HG02970 (cell line): ENCODE measurements at regions not wholly inside any gene's neighbourhood (a gene's known extent, or its start where the extent isn't known, plus 50 kb on each side); places are given as distances from the start of the nearest gene placed in this dataset.
A peak's percentile ranks its signal among the peaks of the same experiment; 100 is the strongest.

Experiments
- ATAC-seq: cut with Tn5 transposase; IDR thresholded peaks from one replicate; pipeline ENCODE4 v1.9.1; 2021; ENCODE audit warnings: mild to moderate bottlenecking, moderate library complexity, moderate number of reproducible peaks; ENCODE audit not compliant: unreplicated experiment, low FRiP score

DNA sequence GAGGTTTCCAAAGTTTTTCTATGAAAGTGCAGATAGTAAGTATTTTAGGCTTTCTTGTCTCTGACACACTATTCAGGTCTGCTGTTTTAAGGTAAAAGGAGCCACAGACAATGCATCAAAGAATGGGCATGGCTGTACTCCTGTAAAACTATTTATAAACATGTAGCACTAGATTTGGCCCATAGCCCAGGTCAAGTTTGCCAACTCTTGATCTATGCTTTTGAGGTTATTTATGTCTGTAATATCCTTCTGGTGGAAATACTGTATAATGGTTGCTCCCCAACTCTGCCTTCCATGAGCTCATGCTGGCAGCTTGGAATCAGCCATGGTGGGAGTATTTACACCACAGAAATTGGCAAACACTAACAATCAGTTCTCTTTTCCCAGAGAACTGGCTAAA is 244.6 kb downstream of the BUB3 start:
- ATAC-seq, result no peak

DNA sequence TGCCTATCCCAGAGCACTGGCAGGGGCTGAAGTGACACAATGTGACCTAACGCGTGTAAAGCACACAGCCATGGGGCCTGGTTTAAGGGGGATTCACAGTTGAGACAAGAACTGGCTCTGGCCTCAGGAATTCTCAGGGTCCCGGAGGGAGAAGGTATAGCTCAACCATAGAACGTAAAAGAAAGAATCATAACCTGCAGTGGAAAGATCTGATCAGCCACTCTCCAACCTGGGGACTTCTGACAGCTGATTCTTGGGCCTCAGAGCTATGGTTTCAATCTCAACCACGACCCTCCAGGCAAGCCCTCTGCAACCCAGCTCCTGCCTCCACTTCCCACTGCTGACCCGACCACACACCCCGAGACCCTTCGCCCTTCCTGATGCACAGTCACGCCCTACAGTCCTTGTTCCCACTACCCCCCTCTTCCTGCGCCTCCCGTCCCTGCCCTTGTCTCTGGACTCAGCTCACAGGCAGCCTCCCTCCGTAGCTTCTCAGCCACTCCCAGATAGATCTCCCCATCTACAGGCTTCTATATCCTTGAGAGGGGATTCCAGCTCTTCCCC is 245.2 kb downstream of the BUB3 start:
- ATAC-seq, result no peak

DNA sequence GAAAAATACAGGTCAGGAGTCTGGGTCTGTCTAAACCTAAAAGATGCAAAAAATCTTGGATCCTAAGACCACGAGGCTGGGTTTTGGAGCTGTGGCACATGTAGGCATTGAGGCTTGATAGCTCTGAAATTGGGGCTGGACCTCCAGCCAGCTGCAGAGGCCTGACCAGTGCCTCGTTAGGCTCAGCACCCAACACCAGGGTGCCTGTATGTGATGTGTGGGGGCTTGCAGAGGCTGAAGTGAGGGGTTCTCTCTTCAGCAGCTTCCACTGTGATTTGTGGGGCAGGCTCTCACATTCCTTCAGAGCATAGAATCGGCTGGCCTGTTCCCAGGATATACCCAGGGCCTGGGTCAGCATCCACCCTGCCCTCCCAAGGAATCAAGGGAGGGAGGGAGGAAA is 247.8 kb downstream of the BUB3 start:
- ATAC-seq, result no peak

DNA sequence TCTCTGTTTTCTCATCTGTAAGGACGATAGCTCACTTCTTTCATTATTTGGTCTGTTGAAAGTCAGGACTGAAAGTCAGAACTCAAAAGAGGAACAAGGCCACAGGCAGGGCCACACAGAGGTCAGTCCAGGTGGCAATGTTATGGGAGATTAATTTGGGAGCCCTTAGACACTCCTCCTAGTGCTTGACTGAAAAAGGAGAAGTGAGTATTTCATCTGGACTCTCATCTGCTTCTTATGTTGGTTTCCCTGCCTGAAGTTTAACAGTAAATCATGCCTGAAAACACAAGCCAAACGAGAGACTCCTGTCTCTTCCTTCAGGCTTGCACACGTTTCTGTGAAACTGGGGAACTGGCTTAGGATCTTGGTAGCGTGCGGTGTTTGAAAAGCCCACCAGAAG is 248.5 kb downstream of the BUB3 start:
- ATAC-seq, result peak; percentile 62

DNA sequence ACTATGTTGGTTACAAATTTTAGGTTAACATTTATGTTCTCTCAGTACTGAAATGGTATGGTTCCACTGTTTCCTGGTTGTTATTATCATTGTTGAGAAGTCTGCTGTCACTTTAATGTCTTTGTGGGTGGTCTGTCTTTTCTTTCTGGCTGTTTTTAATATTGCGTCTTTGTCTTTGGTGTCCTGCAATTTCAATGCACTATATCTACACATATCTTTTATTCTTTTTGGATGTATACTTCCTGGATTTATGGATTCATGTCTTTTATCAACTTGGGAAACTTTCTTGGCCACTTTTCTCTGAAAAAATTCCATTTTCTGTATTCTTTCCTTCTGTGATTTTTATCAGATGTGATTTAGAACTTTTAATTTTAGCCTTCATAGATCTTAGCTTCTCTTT is 250.2 kb downstream of the BUB3 start:
- ATAC-seq, result no peak

DNA sequence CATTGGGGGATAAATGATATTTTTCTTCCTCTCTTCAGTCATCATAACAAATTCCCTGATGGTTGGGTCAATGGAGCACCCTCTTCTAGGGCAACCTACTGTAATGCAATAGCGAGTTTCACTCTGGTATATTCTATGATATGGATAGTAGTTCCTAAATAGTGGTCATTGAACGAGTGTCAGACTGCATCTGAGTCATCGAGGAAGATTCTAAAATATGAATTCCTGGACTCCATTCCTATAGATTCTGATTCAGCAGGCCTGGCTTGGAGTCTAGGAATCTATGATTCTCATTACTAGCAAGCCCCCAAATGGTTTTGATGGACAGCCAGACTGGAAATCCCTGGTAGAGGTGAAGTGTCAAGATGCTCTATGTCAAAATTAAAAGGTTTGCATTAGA is 254.5 kb downstream of the BUB3 start:
- ATAC-seq, result no peak

DNA sequence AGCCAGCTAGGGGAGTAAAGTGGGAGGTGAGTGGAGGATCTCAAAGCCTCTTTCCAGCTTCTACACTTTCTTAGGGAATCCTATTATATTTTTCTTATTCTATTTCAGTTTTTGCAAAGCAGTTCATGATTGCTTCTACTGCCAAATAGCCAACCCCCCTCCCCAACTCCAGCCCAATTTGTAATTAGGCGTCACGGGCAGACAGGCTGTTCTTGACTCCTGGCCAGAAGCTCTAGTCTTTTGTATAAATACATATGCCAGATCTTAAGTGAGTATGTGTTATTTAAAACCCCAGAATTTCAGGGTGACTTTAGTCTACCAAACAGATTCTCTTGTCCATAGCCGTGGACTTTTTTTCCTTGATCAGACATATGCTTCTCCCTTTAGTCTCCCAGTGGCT is 255.2 kb downstream of the BUB3 start:
- no peak for ATAC-seq

DNA sequence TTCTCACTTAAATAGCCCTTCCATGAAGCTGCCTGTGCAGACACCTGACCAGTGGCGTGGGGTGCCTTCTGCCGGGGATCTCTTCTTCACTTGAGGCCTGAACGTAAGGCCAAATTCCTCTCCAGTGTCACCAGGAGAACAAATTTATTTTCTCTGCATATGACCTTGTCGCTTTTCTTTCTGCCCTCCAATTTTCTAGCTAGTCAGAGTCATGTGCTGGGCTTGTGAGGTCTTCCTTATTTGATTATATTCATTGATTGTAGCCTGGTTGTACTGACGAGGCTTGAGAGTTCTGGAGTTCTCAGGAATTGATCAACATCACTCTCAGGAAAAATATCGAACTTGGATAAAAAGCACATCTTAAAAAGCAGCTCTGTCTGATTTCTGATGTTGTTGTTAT is 255.7 kb downstream of the BUB3 start:
- no peak for ATAC-seq

DNA sequence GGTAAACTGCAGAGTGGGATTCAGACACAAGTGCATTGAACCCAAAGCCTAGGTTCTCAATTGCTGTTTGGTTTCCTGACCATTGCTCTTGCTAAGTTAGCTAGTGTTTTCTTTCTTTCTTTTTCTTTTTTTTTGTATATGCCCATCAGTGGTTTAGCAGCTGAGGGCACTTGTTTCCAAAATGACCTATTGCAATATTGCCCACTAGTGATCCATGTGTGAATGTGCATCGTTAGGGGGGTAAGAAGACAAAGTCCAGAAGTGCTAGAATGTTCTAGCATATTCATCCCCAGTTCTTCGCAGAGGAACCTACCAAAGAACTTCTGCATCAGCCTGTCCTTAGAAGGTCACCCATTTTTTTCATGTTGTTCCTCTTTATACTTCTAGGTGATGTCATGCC is 252.8 kb upstream of the GPR26 start:
- ATAC-seq, result no peak

DNA sequence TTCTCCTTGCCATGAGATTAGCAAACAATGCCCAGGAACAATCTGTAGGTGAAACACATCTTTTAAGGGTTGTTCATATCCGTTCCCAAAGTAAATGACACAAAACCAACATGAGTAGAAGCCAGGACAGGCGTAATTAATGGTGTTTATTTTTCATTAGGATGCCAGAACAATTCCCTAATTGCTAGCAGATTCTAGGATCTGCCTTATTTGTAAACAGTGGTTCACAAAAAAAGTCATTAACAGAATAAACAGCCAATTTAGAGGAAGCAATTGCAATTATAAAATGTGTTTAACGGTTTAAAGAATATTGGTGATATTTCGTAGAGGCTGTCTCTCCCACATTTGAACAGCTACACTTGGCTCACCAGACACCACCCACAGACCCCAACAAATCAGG is 250.6 kb upstream of the GPR26 start:
- ATAC-seq, result no peak

DNA sequence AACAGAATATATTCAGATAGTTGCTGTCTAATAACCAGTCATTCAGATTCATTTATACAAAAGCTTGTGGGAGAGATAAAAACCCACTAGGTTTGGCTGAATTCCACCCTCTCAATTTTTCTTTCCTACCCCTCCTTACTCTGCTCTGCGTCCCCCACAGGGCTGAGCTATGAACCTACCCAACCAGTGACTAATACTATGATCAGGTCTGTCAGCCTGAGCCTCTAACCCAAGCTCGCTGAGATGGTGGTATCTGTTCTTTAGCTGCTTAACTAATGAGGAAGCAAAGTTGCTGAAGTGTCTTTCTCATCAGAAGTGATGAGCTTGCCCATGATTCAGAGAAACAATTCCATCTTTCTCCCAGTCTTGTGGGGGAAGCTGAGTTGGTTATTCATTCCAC is 248.7 kb upstream of the GPR26 start:
- no peak for ATAC-seq

DNA sequence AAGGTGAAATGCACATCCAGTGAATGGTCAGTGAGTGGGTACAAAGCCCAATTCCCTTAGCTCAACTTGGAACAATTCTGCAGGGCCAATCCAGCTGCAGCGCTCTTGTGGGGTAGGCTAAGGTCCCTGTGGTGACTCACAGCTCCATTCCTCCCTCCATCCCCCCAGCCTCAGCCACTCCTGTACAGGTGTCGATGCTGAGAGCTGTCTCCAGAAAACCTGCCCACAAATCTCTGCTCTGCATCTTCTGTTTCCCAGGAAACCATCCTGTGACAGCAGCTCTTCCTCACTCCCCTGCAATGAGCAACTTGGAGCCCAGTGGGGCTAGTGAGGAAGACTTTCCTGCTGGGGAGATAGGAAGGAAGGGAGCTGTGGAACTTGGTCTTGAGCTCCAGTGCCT is 244.7 kb upstream of the GPR26 start:
- no peak for ATAC-seq

DNA sequence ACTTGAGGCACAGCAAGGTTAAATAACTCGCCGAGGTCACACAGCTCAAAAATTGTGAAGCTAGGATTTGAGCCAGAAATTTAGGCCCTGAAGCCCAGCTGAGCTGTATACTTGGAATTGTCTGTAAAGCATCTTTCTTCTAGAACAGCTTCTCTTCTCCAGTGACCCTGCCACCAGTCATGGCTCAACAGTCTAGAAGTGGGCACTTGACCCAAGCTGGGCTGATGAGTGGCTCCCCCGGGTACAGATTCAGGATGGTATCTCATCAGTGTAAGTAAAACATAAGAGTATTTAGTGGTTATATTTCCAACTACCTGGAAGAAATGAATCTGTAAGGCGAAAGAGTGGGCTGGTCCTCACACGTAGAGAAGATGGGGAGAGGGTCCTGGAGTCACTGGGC is 243.9 kb upstream of the GPR26 start:
- ATAC-seq, result no peak

DNA sequence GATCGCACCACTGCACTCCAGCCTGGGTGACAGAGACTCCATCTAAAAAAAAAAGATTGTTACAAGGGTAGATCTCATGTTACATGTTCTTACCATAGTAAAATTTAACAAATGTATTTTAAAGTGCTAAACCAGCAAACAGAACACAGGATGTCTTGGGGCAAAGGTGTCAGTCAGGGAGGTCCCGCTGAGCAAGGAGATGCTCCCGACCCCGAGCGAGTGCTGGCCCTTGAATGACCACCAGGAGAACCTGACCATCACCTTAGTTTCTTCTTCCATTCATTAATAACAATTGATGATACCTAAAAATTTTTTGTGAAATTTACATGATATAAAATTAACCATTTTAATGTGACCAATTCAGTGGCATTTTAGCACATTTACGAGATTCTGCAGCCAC is 241.6 kb upstream of the GPR26 start:
- no peak for ATAC-seq

DNA sequence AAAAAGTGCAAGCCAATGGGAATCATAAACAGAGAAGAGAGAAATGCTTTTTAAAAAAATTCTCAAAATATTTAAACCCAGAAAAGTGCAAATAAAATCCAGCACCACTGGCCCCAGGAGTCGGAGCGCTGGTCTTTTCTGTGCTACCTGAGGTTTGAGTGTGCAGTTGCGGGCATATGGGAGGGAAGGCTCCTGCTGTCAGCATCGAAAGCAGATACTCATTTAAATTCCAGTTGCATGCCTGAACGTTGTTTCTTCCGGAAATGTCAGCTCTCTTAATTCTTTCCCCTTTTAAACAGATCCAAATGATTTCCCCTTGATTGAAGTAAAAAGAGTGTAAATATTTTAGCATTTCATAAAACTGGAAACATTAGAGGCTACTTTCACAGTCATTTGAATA is 240.5 kb upstream of the GPR26 start:
- ATAC-seq, result no peak

DNA sequence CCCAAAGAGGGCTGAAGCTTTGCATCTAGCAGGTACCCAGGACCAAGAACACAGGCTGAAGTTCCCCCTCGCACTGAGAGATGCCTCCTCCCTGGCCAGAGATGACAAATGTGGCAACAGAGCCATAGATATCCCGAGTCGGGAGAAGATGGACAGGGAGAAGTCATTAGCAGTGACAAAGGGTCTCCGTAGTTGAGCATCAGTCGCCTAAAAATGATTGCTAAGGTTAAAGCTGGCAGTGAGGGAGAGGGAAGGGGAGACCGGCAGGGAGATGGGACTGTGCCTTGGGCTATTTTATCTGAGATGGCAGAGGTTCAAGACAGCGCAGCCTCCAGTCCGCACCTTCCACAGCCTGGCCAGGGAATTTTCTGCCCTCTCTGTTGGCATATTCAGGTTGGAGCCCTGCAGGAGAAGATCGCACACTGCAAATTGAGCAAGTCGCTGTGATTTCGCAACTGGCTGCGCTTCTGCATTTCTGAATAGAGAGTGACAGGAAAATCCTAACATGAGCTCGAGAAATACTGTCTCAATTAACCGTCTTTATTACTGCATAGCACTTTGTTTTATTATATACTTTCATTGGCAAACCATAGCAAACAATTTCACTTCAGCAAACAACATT is 238.9 kb upstream of the GPR26 start:
- ATAC-seq, result no peak

DNA sequence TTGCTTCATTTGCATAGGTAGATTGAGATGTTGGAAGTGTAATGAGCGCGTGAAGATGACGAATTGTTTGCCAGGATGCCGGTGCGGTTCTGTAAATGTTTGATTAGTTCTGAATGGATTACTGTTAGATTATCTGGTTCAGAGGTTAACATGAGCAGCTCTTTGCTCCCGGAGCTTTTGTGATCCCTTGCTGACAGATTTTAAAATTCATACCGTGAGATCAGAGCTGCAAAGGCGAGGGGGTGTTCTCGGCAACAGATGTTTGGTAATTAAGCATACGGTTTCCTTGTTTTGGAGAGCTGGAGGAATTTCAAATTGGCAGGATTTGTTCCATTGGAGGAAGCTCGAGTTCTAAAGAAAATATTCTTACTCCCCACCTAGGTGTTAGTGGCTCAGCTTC is 237.8 kb upstream of the GPR26 start:
- ATAC-seq, result no peak

DNA sequence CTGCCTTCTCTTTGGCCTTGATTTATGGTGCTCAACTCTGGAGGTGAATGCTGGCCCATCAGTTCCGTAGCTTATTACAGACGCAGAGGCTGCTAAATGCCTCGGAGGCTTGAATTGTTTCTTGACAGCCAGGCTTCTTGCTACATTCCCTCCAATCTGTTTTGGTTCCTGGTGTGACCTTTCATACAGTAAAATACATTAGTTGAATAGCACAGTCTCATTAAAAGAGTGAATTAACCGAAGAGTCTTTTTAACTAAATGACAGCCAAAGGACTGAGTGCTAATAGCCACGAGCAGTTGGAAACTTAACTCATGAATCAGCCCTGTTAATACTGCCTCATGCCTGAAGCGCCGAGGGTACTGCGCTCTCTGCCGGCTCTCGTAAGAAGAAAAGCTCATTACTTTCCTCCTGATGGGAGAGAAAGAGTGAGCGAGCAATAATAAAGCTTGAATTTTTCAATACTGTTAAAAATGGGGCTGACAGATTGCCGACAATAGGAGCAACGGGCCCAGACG is 236.4 kb upstream of the GPR26 start:
- no peak for ATAC-seq

DNA sequence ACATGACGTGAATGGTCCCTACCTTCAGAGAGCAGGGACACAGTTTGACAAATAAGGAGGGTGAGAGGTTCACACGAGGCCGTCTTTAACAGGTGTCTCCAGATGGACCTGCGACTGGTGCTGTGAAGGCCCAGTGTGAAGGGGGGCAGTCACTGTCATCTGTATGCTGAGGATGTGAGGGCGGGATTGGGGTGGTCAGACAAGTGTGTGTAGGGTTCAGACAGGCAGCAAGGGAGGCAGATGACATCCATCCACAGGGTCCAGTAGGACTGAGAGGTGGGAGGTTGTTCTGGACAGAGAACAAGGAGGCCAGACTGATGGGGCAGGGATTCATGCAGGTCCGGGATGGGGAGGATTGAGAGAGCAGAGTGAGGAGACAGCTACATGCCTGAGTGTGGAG is 232.6 kb upstream of the GPR26 start:
- ATAC-seq, result no peak

DNA sequence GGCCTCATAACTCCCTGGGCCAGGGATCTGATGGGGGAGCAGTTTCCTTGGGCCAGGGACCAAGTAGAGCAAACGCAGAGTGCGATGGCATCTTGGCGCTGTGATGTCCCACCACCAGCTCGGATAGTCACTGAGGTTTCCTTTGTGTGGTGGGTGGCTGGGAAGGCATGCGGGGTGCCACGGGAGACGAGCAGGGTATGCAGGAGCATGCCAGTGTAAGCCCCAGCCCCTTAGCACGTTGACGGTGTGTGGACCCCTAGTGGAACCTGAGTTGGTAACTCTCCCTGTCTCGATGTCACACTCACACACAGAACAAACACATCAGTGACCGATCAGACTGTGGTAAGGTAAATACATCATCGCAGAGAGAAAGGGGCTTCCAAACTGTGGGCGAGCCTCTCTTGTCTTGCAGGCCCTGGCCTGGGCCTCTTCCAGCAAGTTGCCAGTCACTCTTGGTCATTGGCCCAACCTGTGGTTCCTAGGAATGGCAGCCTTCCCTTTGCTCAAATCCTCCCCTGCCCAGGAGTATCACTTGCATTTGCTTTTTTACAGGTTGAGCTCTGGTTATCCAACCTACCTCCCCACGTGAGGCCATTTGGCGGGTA is 231.6 kb upstream of the GPR26 start:
- no peak for ATAC-seq

DNA sequence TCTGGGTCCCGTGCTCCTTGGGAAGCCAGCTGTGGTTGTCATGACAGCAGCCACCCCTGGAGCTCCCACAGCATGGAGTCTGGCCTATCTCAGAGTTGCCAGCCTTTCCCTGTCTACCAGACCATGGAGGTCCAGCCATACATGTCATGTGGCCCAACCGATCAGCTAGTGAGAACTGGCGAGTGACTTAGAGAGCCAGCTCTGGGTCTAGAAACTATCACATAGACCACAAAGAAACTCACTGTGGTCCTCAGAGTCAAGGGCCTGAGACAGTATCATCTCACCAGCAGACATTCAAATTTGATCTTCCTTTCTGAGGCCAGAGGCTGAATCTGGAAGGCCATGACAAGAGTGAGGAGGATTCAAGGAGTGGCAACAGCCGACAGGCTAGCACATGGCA is 223.3 kb upstream of the GPR26 start:
- no peak for ATAC-seq

DNA sequence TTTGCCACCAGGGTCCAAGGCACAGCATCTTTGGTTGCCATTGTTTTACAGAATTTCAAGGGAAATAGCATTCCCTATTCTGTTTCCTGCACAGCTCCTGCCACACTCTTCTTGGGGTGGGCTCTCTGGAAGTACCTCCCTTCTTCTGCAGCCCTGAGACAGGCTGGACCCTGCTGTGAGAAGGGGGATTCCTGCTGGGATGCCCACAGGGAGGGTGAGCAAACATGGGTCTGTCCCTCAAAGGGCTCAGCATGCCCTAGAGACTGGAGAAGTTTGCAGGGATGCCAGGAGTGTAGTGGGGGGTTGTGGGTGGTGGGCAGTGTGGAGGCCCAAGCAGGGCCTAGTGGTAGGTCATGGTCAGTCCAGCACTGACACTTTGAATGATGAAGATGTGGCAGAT is 222.2 kb upstream of the GPR26 start:
- ATAC-seq, result no peak
